Astrocyte (in vitro differentiated cells and primary cell): ENCODE measurements at regions not wholly inside any gene's neighbourhood (a gene's known extent, or its start where the extent isn't known, plus 50 kb on each side); places are given as distances from the start of the nearest gene placed in this dataset.

Experiments
- CTCF ChIP-seq: IDR thresholded peaks from 2 replicates; pipeline ENCODE4 v1.5.1; 2011; ENCODE audit warnings: low read depth, mild to moderate bottlenecking, inconsistent platforms, low read length, moderate library complexity; ENCODE audit not compliant: insufficient read depth
- EZH2 ChIP-seq: IDR thresholded peaks from 2 replicates; pipeline ENCODE4 v1.6.1; 2012; ENCODE audit warnings: mild to moderate bottlenecking, low read length, inconsistent platforms; ENCODE audit not compliant: insufficient read depth

GRCh38 chr19:30852168-30852567, 480.0 kb downstream of the ZNF536 start:
- TF ChIP-seq CTCF (no peak), EZH2 (no peak)
